ENCODE measurements at regions not wholly inside any gene's neighbourhood (a gene's known extent, or its start where the extent isn't known, plus 50 kb on each side); places are given as distances from the start of the nearest gene placed in this dataset.

GRCh38 chr16:13665876-13666275 is 254.1 kb upstream of the ERCC4 start:
- Histone ChIP-seq H2AFZ (ENCODE audit: low read depth) (no peak overlapping the region), H3K27me3 (ENCODE audit: insufficient read depth) (no peaks in the 10 kb centered on the region), H3K36me3 (replicated peaks in 1 of 2; ENCODE audit: control insufficient read depth in 1 of 2, insufficient read depth in 2 of 2, low read length in 1 of 2) (no peaks in the 10 kb centered on the region), H3K9me2 (no peaks in the 10 kb centered on the region), H3K9me3 (no peaks in the 10 kb centered on the region), H3K9ac (no peak overlapping the region), H4K20me1 (ENCODE audit: insufficient read depth) (no peaks in the 10 kb centered on the region), H3K4me1 (ENCODE audit: control insufficient read depth in 1 of 2, insufficient read depth in 2 of 2, low read depth in 1 of 2, low read length in 1 of 2) (no peaks in the 10 kb centered on the region), H3F3A (replicated peaks; ENCODE audit: insufficient read depth) (no peaks in the 10 kb centered on the region), H3K4me2 (no peak overlapping the region), H3K79me2 (ENCODE audit: insufficient read depth) (no peaks in the 10 kb centered on the region), H3K4me3 (ENCODE audit: low read depth in 2 of 2, low read length in 1 of 2) (no peak overlapping the region), H3K27ac (ENCODE audit: low read depth in 2 of 2, low read length in 1 of 2) (no peak overlapping the region)
- ChIA-PET POLR2A (no interaction called here), CTCF (no interaction called here)
- DNase-seq: no peak
- no peak for TF ChIP-seq MXI1 (IDR thresholded peaks at IDR 0.05; ENCODE audit: low read depth, low read length)
- 0% methylated on average over 1 of the region's 1 CpG for WGBS (ENCODE audit: low lambda C conversion rate)

GRCh38 chr16:13672196-13672595 is 247.8 kb upstream of the ERCC4 start:
- no peaks in the 10 kb centered on the region for H3K79me2 ChIP-seq (ENCODE audit: insufficient read depth)
- no peak for DNase-seq
- no peak overlapping the region for H3K9ac ChIP-seq
- H3K9me2 ChIP-seq: no peaks in the 10 kb centered on the region
- H3K4me1 ChIP-seq (ENCODE audit: control insufficient read depth in 1 of 2, insufficient read depth in 2 of 2, low read depth in 1 of 2, low read length in 1 of 2): no peaks in the 10 kb centered on the region
- H4K20me1 ChIP-seq (ENCODE audit: insufficient read depth): no peaks in the 10 kb centered on the region
- H3K9me3 ChIP-seq: no peaks in the 10 kb centered on the region
- H3K36me3 ChIP-seq (replicated peaks in 1 of 2; ENCODE audit: control insufficient read depth in 1 of 2, insufficient read depth in 2 of 2, low read length in 1 of 2): no peaks in the 10 kb centered on the region
- no peaks in the 10 kb centered on the region for H3K27me3 ChIP-seq (ENCODE audit: insufficient read depth)
- 3% methylated on average over 3 of the region's 3 CpGs for WGBS (ENCODE audit: low lambda C conversion rate)
- no peak overlapping the region for H2AFZ ChIP-seq (ENCODE audit: low read depth)
- no peak overlapping the region for H3K27ac ChIP-seq (ENCODE audit: low read depth in 2 of 2, low read length in 1 of 2)
- no peaks in the 10 kb centered on the region for H3F3A ChIP-seq (replicated peaks; ENCODE audit: insufficient read depth)
- CTCF ChIA-PET: no interaction called here
- TF ChIP-seq NFIC (IDR thresholded peaks at IDR 0.05; ENCODE audit: borderline replicate concordance): no peak
- no peak for TF ChIP-seq USF1 (IDR thresholded peaks at IDR 0.05; ENCODE audit: borderline replicate concordance, low read depth)
- no peak for TF ChIP-seq RCOR1 (IDR thresholded peaks at IDR 0.05; ENCODE audit: low read length)
- TF ChIP-seq RXRA (IDR thresholded peaks at IDR 0.05; ENCODE audit: borderline replicate concordance, low read depth): no peak
- no peak for TF ChIP-seq FOXJ3 (CRISPR knock-in tag; IDR thresholded peaks at IDR 0.05)
- no peak for TF ChIP-seq TEAD4 (IDR thresholded peaks at IDR 0.05; ENCODE audit: borderline replicate concordance, insufficient read depth)
- TF ChIP-seq ZBTB33 (IDR thresholded peaks at IDR 0.05; ENCODE audit: borderline replicate concordance, low read depth): no peak
- no peak for TF ChIP-seq RFX5 (IDR thresholded peaks at IDR 0.05; ENCODE audit: low read length)
- no peak for TF ChIP-seq YY1 (IDR thresholded peaks at IDR 0.05; ENCODE audit: low read depth)
- TF ChIP-seq TAF1 (IDR thresholded peaks at IDR 0.05; ENCODE audit: borderline replicate concordance, low read depth, low read length): no peak
- no peak for TF ChIP-seq ELF1 (IDR thresholded peaks at IDR 0.05)
- TF ChIP-seq REST (IDR thresholded peaks at IDR 0.05; ENCODE audit: low read depth, low read length): no peak
- no peak for TF ChIP-seq MXI1 (IDR thresholded peaks at IDR 0.05; ENCODE audit: low read depth, low read length)
- TF ChIP-seq PBX3 (IDR thresholded peaks at IDR 0.05): no peak
- TF ChIP-seq RAD21 (IDR thresholded peaks at IDR 0.05; ENCODE audit: low read length): no peak
- no peak for TF ChIP-seq TCF12 (IDR thresholded peaks at IDR 0.05)
- no peak for TF ChIP-seq EZH2phosphoT487 (IDR thresholded peaks at IDR 0.05; ENCODE audit: borderline replicate concordance, low read depth)
- H3K4me2 ChIP-seq: no peak overlapping the region
- no peak overlapping the region for H3K4me3 ChIP-seq (ENCODE audit: low read depth in 2 of 2, low read length in 1 of 2)
- POLR2A ChIA-PET: no interaction called here

All from SK-N-SH (cell line).